Non-pigmented ciliary epithelial cell (primary cell): ENCODE measurements at regions not wholly inside any gene's neighbourhood (a gene's known extent, or its start where the extent isn't known, plus 50 kb on each side); places are given as distances from the start of the nearest gene placed in this dataset.

Experiments
- DNase-seq: peaks from one replicate; pipeline ENCODE4 v3.0.0-alpha.2; 2010; ENCODE audit warnings: low read depth

DNA sequence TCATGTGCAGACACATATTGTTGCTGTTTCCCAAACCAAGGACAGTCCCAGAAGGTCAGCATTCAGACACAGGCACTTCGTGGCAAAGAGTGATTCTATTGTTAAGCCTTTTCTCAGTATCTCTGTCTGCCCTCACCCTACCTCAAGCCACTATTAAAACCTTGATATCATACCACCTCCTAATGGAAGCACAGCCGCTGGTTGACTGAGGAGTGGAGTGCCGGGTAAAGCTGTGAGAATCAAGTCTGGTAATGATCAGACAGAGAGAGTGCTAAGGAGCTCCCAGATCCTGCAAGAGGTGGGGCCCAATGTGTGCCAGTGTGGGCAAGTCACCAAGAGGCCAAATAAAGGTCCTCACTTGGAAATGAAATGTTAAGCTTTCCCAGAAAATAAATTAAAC, 819.5 kb downstream of the BCL11A start:
- DNase-seq = no peak

DNA sequence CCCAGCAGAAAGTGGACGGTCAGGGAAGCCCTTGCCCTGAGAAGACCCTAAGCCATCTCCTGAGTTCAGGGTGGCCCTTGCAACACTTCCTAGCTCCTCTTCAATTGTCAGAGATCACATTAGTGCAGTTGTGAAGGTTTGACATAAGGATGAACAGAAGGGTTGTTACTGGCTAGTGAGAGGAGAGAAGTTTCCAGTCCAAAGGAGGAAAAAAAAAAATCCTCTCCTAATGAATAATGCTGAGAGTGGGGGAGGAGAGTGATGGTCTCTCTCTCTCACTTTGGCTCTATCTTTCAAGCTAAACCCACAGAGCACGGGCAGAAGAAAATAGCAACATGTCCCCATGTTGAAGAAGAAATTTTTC, 819.9 kb downstream of the BCL11A start:
- DNase-seq = no peak

DNA sequence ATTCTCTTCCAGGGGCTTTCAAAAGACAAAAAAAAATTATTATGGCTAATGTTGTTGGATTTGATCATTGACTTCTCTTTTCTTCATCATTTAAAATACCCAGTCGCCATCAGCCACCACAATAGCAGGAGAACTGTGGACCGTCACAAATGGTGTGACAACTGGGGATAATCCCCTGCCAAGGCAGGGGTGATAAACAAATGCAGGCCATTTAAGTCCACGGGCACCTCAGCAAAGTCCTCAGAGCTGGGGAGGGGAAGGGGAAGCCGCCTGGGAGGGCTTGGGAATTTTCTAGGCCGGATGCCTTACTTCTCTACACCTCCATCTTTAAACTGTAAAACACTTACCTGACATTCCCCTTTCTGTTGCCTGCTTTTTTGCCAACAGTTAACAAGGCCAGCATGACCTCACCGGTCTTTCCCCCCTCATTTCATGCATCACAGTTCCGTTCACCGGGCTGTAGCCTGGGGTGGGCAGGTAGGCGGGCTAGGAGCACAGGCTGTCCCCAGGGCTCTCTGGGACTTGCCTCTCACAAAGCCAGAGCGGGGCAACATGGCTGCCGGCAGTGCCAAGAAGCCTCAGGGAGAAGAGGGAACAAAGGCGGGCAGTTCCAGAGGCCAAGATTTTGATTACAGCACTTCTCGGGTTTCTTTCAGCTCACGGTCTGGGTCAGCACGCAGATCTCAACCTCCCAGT, 820.4 kb downstream of the BCL11A start:
- no peak for DNase-seq

DNA sequence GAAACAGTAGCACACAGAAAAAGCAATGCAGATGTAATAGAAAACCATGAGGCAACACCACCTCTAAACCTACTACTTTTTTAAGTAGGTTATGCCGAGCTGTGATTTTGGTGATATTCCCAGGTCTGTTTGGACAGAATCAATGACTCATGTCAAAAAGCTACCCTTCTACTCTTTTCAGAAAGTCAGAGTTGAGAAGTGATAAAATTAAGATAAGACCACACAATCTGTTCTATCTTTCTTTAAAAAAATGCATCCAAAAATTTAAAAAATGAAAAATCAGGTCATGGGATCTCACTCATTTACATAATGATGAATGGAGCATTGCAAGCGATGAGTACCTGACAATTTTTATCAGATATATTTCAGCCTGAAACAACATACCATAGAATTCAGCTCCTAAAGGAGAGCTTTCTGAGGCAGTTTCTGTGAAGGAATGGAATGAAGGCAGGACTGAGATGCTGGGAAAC, 826.3 kb downstream of the BCL11A start:
- no peak for DNase-seq

DNA sequence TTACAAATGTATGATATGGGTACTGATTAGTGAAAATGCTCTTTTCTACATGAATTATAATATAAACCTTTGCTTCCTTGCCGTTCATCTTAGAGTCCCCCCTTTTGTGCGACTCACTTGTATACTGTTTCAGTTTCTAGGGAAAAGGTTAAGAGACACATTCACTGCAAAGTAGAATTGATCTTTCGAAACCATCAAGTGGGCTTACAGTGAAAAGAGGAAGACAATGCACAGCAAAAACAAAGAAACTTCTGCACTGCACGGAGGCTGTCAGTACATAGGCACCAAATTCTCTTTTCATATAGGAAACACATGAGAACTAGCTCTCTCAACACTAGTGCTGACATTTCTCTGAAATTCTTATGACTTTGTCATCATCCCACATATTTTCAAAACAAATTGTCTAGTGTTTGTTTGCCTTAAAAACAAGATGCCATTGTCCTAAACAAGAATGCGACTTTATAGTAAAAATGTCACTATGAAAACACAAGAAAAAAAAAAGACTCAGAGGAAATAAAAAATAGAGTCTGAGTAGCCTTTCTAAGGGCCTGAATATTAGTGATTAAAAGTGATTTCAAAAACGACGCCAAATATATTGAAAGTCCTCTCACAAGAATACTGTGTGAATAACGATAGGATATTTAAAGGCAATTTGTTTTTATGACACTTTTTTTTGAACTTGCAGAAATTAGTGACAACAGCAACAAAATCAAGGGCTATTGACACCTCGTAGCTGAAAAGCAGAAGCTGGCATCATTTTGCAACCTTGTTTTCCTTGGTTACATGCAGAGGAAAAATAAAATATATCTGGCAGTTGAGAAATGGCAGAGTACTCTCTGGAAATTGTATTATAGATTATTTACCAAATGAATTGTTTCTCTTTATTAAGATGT, 827.0 kb downstream of the BCL11A start:
- no peak for DNase-seq

DNA sequence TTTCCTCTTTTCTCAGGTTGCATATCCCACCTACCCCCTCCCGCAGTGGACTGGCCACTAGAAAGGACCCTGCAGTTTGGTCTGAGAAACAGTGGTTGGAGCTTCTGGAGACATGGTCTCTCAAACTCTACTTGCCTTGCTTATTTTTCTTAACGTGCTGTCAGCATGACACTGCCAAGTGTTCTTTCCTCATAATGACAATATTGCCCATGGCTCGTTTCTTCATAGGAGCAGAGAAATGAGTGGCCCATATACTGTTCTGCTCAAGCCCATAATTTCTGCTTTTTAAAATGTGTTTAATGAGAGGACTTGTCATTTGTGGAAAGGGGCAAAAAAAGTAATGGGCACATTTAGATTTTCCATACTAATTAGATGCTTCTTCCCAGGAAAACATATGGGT, 828.7 kb downstream of the BCL11A start:
- no peak for DNase-seq

DNA sequence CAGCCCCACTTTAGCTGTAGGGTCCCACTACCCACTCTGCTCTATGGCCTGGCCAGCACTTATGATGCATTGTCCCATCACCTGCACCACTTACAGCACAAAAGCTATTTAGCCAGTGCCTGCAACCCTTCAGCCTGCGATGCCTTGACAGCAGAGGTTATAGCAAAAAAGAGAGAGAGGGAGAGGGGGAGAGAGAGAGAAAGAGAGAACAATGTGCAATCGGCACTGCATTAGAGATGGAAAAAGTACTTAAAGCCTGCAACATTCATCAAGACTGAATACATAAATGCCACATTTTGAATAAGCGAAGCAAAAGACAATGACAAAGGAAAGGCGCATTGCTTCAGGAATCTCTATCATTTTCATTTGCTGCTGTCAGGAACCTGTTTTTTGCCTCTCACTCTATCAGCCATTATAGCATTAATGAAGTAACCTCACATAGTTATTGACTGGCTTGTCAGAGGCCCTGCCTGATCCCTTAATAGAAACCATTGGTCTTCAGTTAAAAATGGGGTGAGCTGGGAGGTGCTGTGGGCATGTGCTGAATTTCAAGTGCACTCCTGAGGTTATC, 833.1 kb downstream of the BCL11A start:
- DNase-seq = no peak

DNA sequence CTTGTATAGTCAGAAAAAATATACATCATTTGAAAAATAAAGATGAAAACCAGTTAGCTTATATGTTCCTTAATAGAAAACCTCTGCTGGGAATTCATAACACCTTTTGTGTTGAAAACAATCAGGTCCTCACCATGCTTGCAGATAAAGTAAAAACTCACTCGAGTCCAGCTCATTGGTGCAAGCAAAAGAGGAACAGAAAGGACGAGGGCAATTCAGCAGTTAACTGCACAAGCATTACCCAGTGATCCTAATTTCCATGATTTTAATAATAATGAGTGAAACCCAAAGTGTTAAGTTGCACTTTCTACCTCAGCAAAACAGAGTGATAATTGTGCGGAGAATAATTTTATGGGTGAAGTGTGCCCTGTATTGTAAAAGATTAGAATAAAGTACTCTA, 839.9 kb downstream of the BCL11A start:
- DNase-seq = no peak

DNA sequence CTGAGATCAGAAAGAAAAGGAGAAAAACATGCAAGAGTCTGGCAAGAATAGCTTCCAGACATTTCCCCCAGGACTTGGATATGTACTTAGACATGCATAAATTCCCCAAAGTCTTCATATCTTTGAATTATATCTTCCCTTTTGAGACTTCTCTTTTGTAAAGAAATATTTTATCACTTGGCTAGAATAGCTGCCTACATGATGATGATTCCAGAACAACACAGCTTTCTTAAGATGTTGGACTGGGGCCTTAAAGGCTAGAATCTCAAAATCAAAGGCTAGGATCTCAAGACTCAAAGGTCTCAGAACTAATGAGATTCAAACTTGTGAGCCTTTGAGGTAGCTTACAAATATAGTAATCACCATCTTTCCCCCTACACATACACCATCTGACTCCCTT, 842.3 kb downstream of the BCL11A start:
- DNase-seq = no peak

DNA sequence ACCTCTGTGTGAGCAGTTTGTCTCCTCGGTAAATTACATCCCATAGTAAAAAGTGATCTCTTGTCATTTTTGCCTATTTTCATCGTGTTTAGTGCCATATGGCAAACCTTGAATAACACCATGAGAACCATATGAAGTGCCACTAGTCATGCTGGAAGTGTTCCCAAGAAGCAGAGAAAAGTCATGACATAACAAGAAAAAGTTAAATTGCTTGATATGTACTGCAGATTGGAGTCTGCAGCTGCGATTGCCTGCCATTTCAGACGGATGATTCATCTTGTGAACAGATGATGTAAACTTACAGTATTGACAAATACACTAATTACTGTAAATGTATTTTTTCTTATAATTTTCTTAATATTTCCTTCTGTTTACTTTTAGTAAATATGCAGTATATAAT, 846.7 kb downstream of the BCL11A start:
- no peak for DNase-seq

DNA sequence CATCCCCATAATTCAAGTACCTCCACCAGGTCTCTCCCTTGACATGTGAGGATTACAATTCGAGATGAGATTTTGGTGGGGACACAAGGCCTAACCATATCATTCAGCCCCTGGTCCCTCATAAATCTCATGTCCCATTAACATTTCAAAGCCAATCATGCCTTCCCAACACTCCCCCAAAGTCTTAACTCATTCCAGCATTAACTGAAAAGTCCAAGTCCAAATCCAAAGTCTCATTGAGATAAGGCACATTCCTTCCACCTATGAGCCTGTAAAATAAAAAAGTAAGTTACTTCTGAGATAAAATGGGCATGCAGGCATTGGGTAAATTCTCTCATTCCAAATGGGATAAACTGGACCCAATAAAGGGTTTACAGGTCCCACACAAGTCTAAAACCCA, 849.7 kb downstream of the BCL11A start:
- no peak for DNase-seq

DNA sequence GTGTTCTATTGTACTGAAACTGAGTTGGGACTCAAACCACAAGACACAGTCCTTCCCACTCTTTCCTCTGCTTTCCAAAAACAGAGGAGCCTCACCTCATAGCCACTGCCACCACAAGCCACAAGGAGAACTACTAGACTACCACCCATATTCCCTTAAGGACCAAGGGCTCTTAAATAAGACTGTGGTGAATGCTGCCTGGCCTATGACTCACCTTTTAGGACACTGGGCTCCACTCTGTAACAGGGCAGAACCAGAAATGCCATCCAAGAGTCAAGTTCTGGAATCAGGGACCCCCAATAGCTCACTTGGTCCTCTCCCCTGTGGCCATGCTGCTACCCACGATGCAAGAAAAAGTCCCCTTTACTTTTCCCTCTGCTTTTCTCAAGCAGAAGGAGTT, 851.4 kb downstream of the BCL11A start:
- DNase-seq = no peak

DNA sequence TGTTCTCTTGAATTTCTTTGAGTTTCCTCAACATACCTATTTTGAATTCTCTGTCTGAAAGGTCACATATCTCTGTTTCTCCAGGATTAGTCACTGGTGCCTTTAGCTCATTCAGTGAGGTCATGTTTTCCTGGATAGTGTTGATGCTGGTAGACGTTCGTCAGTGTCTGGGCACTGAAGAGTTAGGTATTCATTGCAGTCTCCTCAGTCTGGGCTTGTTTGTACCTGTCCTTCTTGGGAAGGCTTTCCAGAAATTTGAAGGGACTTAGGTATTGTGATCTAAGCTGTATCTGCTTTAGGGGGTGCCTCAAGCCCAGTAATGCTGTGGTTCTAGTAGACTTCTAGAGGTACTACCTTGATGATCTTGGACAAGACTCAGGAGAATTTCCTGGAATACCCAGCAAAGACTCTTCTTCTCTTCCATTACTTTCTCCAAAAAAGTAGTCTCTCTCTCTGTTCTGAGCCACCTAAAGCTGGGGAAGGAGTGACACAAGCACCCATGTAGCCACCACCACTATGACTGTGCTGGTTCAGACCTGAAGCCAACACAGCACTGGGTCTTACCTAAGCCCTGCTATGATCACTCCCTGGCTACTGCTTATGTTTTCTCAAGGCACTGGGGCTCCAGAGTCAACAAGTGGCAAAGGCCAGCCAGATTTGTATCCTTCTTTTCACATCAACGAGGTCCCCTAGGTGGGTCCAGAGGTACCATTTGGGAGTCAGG, 852.0 kb downstream of the BCL11A start:
- DNase-seq = no peak

DNA sequence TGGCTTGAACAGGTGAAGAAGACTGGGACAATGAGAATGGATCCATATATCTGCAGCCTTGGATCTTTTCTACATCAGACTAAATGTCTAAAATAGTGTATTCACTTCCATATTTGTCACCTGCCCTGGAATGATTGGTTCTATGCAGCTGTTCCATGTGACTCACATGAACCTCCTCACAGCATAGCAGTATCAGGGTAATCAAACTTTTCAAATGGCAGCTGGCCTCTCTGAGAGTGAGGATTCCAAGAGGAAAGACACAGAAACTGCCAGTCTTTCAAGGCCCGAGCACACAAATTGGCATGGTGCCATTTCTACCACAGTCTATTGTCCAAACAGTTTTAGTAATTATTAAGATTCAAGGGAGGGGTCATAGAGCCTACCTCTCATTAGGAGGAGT, 859.3 kb downstream of the BCL11A start:
- no peak for DNase-seq

DNA sequence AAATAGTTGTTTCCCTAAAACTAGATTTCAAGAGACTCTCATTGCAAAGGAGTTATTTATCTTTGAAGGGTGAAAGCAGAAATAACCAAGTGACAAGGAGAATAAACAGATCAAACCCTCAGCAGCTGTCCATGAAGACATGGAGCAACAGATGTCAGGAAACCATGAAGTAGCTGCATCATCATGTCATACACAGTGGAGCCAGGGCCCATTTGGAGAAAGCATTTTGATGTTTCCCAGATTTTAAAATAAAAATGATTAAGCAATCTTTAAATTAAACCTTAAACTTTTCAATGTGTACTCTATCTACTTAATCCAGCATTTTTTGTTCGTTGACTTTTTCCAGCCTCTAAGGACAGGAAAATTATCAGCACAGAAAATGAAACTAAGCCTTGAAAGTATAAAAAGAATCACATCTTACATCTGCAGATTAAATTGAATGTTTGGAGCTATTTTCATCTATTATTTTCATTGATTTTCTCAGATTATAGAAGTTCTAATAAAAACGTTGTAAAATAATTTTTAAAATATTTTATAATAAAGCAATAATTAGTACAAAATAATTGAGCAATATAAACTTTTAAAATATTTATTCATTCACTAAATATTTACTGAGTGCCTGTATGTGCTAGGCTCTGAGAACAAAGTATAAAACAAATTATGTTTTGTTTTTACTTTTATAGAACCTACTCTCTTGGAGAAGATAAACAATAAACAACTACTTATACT, 860.1 kb downstream of the BCL11A start:
- no peak for DNase-seq

DNA sequence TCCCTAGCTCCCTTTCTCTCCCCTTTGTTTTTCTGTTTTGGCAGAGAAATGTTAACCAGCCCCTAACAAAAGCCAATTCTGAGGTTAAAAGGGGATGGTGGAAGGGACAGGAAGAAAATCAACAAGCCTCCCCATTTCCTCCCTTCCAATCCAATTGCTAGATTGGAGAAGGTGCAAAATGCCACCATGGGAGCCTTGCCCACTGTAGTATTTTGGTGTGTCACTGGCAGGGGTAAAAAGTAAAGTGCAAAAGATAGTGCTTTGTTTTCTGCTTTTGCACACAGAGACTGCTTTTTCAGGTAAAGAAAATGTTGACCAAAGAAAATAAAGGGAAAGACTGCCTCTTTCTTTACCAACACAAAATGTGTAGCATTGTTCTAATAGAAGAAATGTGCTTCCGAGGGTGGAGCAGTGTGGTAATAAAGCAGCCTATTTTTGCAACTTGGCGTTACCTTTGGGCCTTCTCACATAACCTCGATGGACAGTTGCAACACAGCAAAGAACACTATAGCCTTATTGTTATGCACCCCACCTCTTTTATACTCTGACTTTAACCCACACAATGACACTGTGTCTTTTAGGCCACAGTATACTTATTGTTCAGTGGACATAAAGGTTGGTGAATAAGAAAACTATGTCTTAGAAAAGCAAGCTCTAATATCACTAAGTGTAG, 861.8 kb downstream of the BCL11A start:
- DNase-seq = no peak

DNA sequence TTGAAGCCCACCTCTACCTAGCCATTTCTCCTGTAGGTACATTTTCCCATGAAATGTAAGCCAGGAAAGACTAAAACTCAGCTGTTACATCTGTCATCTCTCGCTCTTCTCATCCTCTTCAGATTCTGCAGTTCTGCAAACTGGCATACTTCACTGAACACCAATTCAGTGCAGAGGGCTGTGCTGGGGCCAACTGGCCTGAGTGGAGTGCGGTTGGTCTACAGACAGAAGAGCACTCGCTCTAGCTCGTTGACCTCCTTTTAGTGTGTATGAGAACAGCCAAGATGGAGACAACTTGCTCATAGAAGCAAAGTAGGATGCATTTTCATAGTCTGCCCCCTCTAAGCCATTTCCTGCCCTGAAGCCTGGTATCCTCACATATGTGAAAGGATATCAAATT, 862.6 kb downstream of the BCL11A start:
- DNase-seq = no peak

DNA sequence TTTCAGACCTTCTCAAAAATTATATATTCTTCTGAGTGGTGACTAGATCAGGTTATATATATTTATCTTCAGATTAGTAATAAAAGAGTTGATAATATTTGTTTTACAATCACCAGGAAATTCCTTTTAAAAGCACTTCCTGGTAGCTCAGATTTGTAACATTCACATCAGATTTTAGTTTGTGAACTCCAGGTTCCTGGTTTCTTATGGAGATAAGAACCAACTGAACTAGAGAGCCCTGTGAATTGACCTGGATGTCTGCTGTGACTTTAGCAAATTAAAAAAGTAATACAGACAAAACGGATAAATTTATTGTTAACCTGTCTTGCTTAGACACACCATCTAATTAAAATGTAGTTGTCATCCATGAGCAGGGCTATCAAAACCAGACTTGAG, 868.7 kb downstream of the BCL11A start:
- DNase-seq = no peak

DNA sequence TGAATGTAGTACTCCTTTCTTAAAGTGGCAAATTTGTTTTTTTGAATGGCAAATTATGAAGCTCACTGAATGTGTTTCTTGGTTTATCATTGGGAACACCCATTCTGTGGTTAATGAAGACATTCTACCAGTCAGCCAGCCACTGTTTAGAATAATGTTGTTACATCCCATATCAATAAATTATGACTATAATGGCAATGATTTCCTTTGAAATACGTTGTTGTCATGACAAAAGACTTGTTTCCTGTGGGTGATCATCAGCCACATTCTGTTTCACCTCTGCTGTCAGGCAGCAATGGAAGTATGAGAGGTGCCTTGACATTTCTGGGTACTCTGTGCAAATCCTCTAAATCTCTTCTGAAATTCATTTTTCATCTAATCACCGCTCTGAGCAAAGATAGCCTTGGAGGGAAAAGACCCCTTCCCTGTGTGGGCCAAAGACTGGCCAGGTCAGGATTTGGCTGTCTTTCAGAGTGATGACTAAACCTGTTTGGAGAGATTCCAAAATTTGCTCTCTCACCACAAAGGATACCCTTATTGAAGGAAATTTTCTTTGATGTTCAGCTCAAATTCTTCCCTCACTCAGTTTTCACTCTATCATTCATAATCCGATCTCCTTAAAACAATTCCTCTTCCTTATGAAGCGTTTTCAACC, 869.2 kb downstream of the BCL11A start:
- no peak for DNase-seq

DNA sequence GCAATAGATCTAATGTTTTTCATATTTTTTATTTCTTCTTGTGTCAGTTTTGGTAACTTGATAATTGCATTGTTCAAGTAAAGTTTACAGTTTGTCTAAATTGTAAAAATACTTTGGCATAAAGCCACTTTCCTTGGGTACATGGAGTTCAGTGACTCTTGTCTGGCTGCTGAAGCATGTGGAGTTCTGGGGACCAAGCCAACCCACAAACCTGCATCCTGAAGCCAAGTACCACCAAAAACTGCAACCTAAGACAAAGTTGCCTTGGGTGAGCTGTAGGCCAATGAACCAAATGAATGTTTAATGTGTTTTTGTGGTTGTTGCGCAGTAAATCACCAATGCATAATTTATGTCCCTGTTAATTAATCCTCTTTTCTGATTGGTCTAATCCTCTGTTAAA, 872.6 kb downstream of the BCL11A start:
- no peak for DNase-seq

DNA sequence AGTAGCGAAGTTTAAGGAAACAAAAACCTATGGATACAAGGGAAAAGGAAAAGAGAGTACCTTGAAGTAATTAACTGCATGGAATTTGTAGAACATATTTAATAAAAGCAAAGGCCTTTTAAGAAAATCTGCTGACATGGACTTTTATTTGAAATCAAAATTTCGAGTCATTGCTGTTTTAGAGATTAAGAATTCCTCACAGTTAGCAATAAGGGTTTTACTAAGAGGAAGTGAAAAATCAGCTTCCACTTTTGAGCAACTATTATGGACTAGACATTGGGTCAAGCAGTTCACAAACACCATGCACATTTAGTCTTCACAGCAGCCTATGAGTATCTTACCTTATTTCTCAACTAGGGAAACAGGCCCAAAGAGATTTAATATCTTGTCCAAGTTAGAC, 876.3 kb downstream of the BCL11A start:
- no peak for DNase-seq
